ENCODE measurements at regions not wholly inside any gene's neighbourhood (a gene's known extent, or its start where the extent isn't known, plus 50 kb on each side); places are given as distances from the start of the nearest gene placed in this dataset.
"Not testable (repeated sequence)": the region's sequence is repeated elsewhere in the genome, so short reads cannot be mapped to it uniquely, and the experiment has no call there.

GRCh38 chr7:124113045-124113444 is 80.2 kb upstream of the TMEM229A start:
- Mint-ChIP-seq H3K27ac (no peak overlapping the region), H3K4me1 (no peaks in the 10 kb centered on the region), H3K27me3 (no peaks in the 10 kb centered on the region), H3K4me3 (no peak overlapping the region), H3K9me3 (peaks cover 2 to 18% (median 5%) of the 10 kb centered on the region in 3 donors), H3K36me3 (no peaks in the 10 kb centered on the region)
- no peaks in the 10 kb centered on the region for H3K36me3 ChIP-seq (ENCODE audit: control insufficient read depth in 2 of 2, extremely low read depth in 1 of 2, insufficient read depth in 1 of 2, low read length in 1 of 2)
- WGBS (ENCODE audit: insufficient coverage) = no CpG with 5 or more reads among the region's 1 CpG
- ATAC-seq (replicated peaks in 1 of 4) (no peak), DNase-seq (no peak)
- H3K4me1 ChIP-seq (ENCODE audit: control insufficient read depth in 1 of 2, extremely low read depth in 1 of 2, insufficient read depth in 2 of 2, low read length in 2 of 2) = no peaks in the 10 kb centered on the region
- H3K9me3 ChIP-seq = no peaks in the 10 kb centered on the region
- H3K27ac ChIP-seq (ENCODE audit: low read length) = no peak overlapping the region
- ChIA-PET POLR2A (no interaction called here), CTCF (no interaction called here)
- no peaks in the 10 kb centered on the region for H3K27me3 ChIP-seq (replicated peaks in 1 of 2; ENCODE audit: control insufficient read depth in 2 of 2, extremely low read depth in 1 of 2, insufficient read depth in 2 of 2, low read length in 1 of 2)
- H3K4me3 ChIP-seq (ENCODE audit: control insufficient read depth in 1 of 2, extremely low read depth in 1 of 2, low read length in 1 of 2) = no peak overlapping the region

GRCh38 chr7:124106575-124106974 is 73.7 kb upstream of the TMEM229A start:
- H3K36me3 ChIP-seq (ENCODE audit: control insufficient read depth in 2 of 2, extremely low read depth in 1 of 2, insufficient read depth in 1 of 2, low read length in 1 of 2) = no peaks in the 10 kb centered on the region
- no peaks in the 10 kb centered on the region for H3K27me3 ChIP-seq (replicated peaks in 1 of 2; ENCODE audit: control insufficient read depth in 2 of 2, extremely low read depth in 1 of 2, insufficient read depth in 2 of 2, low read length in 1 of 2)
- no CpG with 5 or more reads among the region's 2 CpGs for WGBS (ENCODE audit: insufficient coverage)
- ChIA-PET CTCF (no interaction called here), POLR2A (no interaction called here)
- H3K4me3 ChIP-seq (ENCODE audit: control insufficient read depth in 1 of 2, extremely low read depth in 1 of 2, low read length in 1 of 2) = no peak overlapping the region
- H3K27me3 Mint-ChIP-seq = no peaks in the 10 kb centered on the region
- DNase-seq = no peak
- H3K4me3 Mint-ChIP-seq = no peak overlapping the region
- peaks cover 10 to 15% (median 11%) of the 10 kb centered on the region in 3 donors for H3K9me3 Mint-ChIP-seq
- no peaks in the 10 kb centered on the region for H3K36me3 Mint-ChIP-seq
- no peaks in the 10 kb centered on the region for H3K4me1 ChIP-seq (ENCODE audit: control insufficient read depth in 1 of 2, extremely low read depth in 1 of 2, insufficient read depth in 2 of 2, low read length in 2 of 2)
- no peaks in the 10 kb centered on the region for H3K9me3 ChIP-seq
- ATAC-seq (replicated peaks in 1 of 4) = no peak
- H3K27ac Mint-ChIP-seq = no peak overlapping the region
- no peaks in the 10 kb centered on the region for H3K4me1 Mint-ChIP-seq
- H3K27ac ChIP-seq (ENCODE audit: low read length) = no peak overlapping the region

GRCh38 chr7:124101173-124101768 is 68.4 kb upstream of the TMEM229A start:
- Mint-ChIP-seq H3K36me3 (no peaks in the 10 kb centered on the region), H3K4me1 (no peaks in the 10 kb centered on the region), H3K27me3 (no peaks in the 10 kb centered on the region), H3K27ac (no peak overlapping the region), H3K4me3 (no peak overlapping the region), H3K9me3 (peaks cover 11 to 21% (median 11%) of the 10 kb centered on the region in 3 donors)
- H3K27me3 ChIP-seq (replicated peaks in 1 of 2; ENCODE audit: control insufficient read depth in 2 of 2, extremely low read depth in 1 of 2, insufficient read depth in 2 of 2, low read length in 1 of 2) = no peaks in the 10 kb centered on the region
- H3K4me3 ChIP-seq (ENCODE audit: control insufficient read depth in 1 of 2, extremely low read depth in 1 of 2, low read length in 1 of 2) = no peak overlapping the region
- no CpG with 5 or more reads among the region's 5 CpGs for WGBS (ENCODE audit: insufficient coverage)
- no peak overlapping the region for H3K27ac ChIP-seq (ENCODE audit: low read length)
- DNase-seq (no peak), ATAC-seq (replicated peaks in 1 of 4) (no peak)
- H3K9me3 ChIP-seq = no peaks in the 10 kb centered on the region
- no peaks in the 10 kb centered on the region for H3K36me3 ChIP-seq (ENCODE audit: control insufficient read depth in 2 of 2, extremely low read depth in 1 of 2, insufficient read depth in 1 of 2, low read length in 1 of 2)
- ChIA-PET CTCF (no interaction called here), POLR2A (no interaction called here)
- no peaks in the 10 kb centered on the region for H3K4me1 ChIP-seq (ENCODE audit: control insufficient read depth in 1 of 2, extremely low read depth in 1 of 2, insufficient read depth in 2 of 2, low read length in 2 of 2)

GRCh38 chr7:124100190-124100589 is 67.3 kb upstream of the TMEM229A start:
- ATAC-seq (replicated peaks in 1 of 4) (no peak), DNase-seq (no peak)
- CTCF ChIA-PET = no interaction called here
- no peaks in the 10 kb centered on the region for H3K36me3 Mint-ChIP-seq
- H3K4me3 ChIP-seq (ENCODE audit: control insufficient read depth in 1 of 2, extremely low read depth in 1 of 2, low read length in 1 of 2) = no peak overlapping the region
- no peaks in the 10 kb centered on the region for H3K27me3 Mint-ChIP-seq
- H3K27me3 ChIP-seq (replicated peaks in 1 of 2; ENCODE audit: control insufficient read depth in 2 of 2, extremely low read depth in 1 of 2, insufficient read depth in 2 of 2, low read length in 1 of 2) = no peaks in the 10 kb centered on the region
- H3K4me1 ChIP-seq (ENCODE audit: control insufficient read depth in 1 of 2, extremely low read depth in 1 of 2, insufficient read depth in 2 of 2, low read length in 2 of 2) = no peaks in the 10 kb centered on the region
- no peak overlapping the region for H3K4me3 Mint-ChIP-seq
- POLR2A ChIA-PET = no interaction called here
- H3K36me3 ChIP-seq (ENCODE audit: control insufficient read depth in 2 of 2, extremely low read depth in 1 of 2, insufficient read depth in 1 of 2, low read length in 1 of 2) = no peaks in the 10 kb centered on the region
- no peaks in the 10 kb centered on the region for H3K9me3 ChIP-seq
- no CpG with 5 or more reads among the region's 3 CpGs for WGBS (ENCODE audit: insufficient coverage)
- H3K4me1 Mint-ChIP-seq = no peaks in the 10 kb centered on the region
- H3K27ac ChIP-seq (ENCODE audit: low read length) = no peak overlapping the region
- H3K9me3 Mint-ChIP-seq = peaks cover 11 to 21% (median 11%) of the 10 kb centered on the region in 3 donors
- H3K27ac Mint-ChIP-seq = no peak overlapping the region

DNA sequence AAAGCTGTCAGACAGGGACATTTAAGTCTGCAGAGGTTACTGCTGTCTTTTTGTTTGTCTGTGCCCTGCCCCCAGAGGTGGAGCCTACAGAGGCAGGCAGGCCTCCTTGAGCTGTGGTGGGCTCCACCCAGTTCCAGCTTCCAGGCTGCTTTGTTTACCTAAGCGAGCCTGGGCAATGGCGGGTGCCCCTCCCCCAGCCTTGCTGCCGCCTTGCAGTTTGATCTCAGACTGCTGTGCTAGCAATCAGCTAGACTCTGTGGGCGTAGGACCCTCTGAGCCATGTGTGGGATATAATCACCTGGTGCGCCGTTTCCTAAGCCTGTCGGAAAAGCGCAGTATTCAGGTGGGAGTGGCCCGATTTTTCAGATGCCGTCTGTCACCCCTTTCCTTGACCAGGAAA is 66.7 kb upstream of the TMEM229A start:
- DNase-seq; H3K27me3 Mint-ChIP-seq; H3K27ac Mint-ChIP-seq; H3K9me3 ChIP-seq; ATAC-seq (replicated peaks in 1 of 4); H3K27ac ChIP-seq (ENCODE audit: low read length); CTCF ChIA-PET; H3K4me1 Mint-ChIP-seq; H3K4me3 ChIP-seq (ENCODE audit: control insufficient read depth in 1 of 2, extremely low read depth in 1 of 2, low read length in 1 of 2); H3K36me3 ChIP-seq (ENCODE audit: control insufficient read depth in 2 of 2, extremely low read depth in 1 of 2, insufficient read depth in 1 of 2, low read length in 1 of 2); H3K36me3 Mint-ChIP-seq; H3K4me3 Mint-ChIP-seq; H3K4me1 ChIP-seq (ENCODE audit: control insufficient read depth in 1 of 2, extremely low read depth in 1 of 2, insufficient read depth in 2 of 2, low read length in 2 of 2); H3K27me3 ChIP-seq (replicated peaks in 1 of 2; ENCODE audit: control insufficient read depth in 2 of 2, extremely low read depth in 1 of 2, insufficient read depth in 2 of 2, low read length in 1 of 2); POLR2A ChIA-PET: not testable (repeated sequence)
- 95% methylated on average over 6 of the region's 10 CpGs for WGBS (ENCODE audit: insufficient coverage)
- peaks cover 11 to 21% (median 11%) of the 10 kb centered on the region in 3 donors for H3K9me3 Mint-ChIP-seq

DNA sequence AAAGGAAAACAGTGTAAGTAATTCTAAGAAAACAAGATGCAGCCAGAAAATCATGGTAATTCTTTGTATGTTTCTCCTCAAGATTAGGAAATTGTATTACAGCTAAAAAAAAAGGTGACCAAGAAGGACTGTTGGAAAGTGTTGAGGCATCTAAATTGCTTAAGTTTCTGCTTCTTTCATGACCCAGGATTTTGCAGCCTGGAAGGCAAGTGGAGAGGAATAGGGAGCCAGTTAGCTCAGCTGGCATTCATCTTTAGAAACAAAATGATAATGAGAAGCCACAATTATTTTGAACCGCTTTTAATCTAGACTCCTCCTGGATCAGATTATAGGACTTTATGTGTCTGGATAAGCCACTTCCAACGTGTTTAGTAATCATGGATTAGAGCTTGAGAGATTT is 56.8 kb upstream of the TMEM229A start:
- ChIA-PET CTCF (no interaction called here), POLR2A (no interaction called here)
- peaks cover 0 to 4% (median 1%) of the 10 kb centered on the region in 3 donors for H3K9me3 Mint-ChIP-seq
- H3K36me3 ChIP-seq (ENCODE audit: control insufficient read depth in 2 of 2, extremely low read depth in 1 of 2, insufficient read depth in 1 of 2, low read length in 1 of 2) = no peaks in the 10 kb centered on the region
- H3K27ac Mint-ChIP-seq = no peak overlapping the region
- no CpG with 5 or more reads among the region's 2 CpGs for whole genome bisulfite sequencing (ENCODE audit: insufficient coverage)
- DNase-seq (no peak), ATAC-seq (replicated peaks in 1 of 4) (no peak)
- H3K36me3 Mint-ChIP-seq = no peaks in the 10 kb centered on the region
- no peaks in the 10 kb centered on the region for H3K9me3 ChIP-seq
- H3K27me3 ChIP-seq (replicated peaks in 1 of 2; ENCODE audit: control insufficient read depth in 2 of 2, extremely low read depth in 1 of 2, insufficient read depth in 2 of 2, low read length in 1 of 2) = no peaks in the 10 kb centered on the region
- H3K4me1 Mint-ChIP-seq = no peaks in the 10 kb centered on the region
- no peak overlapping the region for H3K4me3 ChIP-seq (ENCODE audit: control insufficient read depth in 1 of 2, extremely low read depth in 1 of 2, low read length in 1 of 2)
- no peak overlapping the region for H3K27ac ChIP-seq (ENCODE audit: low read length)
- no peak overlapping the region for H3K4me3 Mint-ChIP-seq
- no peaks in the 10 kb centered on the region for H3K27me3 Mint-ChIP-seq
- no peaks in the 10 kb centered on the region for H3K4me1 ChIP-seq (ENCODE audit: control insufficient read depth in 1 of 2, extremely low read depth in 1 of 2, insufficient read depth in 2 of 2, low read length in 2 of 2)

- H3K27me3 ChIP-seq (replicated peaks in 1 of 2; ENCODE audit: control insufficient read depth in 2 of 2, extremely low read depth in 1 of 2, insufficient read depth in 2 of 2, low read length in 1 of 2) = no peaks in the 10 kb centered on the region
- Mint-ChIP-seq H3K4me1 (no peaks in the 10 kb centered on the region), H3K36me3 (no peaks in the 10 kb centered on the region), H3K27ac (no peak overlapping the region), H3K9me3 (peaks cover 0 to 4% (median 1%) of the 10 kb centered on the region in 3 donors), H3K27me3 (no peaks in the 10 kb centered on the region), H3K4me3 (no peak overlapping the region)
- WGBS (ENCODE audit: insufficient coverage) = no CpG with 5 or more reads among the region's 1 CpG
- H3K9me3 ChIP-seq = no peaks in the 10 kb centered on the region
- H3K4me3 ChIP-seq (ENCODE audit: control insufficient read depth in 1 of 2, extremely low read depth in 1 of 2, low read length in 1 of 2) = no peak overlapping the region
- ATAC-seq (replicated peaks in 1 of 4) (no peak), DNase-seq (no peak)
- CTCF ChIA-PET = no interaction called here
- no peaks in the 10 kb centered on the region for H3K4me1 ChIP-seq (ENCODE audit: control insufficient read depth in 1 of 2, extremely low read depth in 1 of 2, insufficient read depth in 2 of 2, low read length in 2 of 2)
- H3K36me3 ChIP-seq (ENCODE audit: control insufficient read depth in 2 of 2, extremely low read depth in 1 of 2, insufficient read depth in 1 of 2, low read length in 1 of 2) = no peaks in the 10 kb centered on the region
- no peak overlapping the region for H3K27ac ChIP-seq (ENCODE audit: low read length)
- POLR2A ChIA-PET = no interaction called here
Observed at GRCh38 chr7:124088590-124088989, 55.7 kb upstream of the TMEM229A start.
